ENCODE measurements at regions not wholly inside any gene's neighbourhood (a gene's known extent, or its start where the extent isn't known, plus 50 kb on each side); places are given as distances from the start of the nearest gene placed in this dataset.

- TF ChIP-seq CTCF (IDR thresholded peaks at IDR 0.05; ENCODE audit: extremely low read depth, missing control alignments): no peak
- DNase-seq (ENCODE audit: low spot score): no peak
Measured at GRCh38 chr2:4745056-4745991, 946.9 kb upstream of the SOX11 start.

GRCh38 chr2:4753721-4754120, 938.5 kb upstream of the SOX11 start:
- no peak for DNase-seq (ENCODE audit: low spot score)
- no peak for TF ChIP-seq CTCF (IDR thresholded peaks at IDR 0.05; ENCODE audit: extremely low read depth, missing control alignments)

GRCh38 chr2:4762951-4763376, 929.2 kb upstream of the SOX11 start:
- DNase-seq (ENCODE audit: low spot score): no peak
- no peak for TF ChIP-seq CTCF (IDR thresholded peaks at IDR 0.05; ENCODE audit: extremely low read depth, missing control alignments)

GRCh38 chr2:4765787-4766530, 926.2 kb upstream of the SOX11 start:
- no peak for TF ChIP-seq CTCF (IDR thresholded peaks at IDR 0.05; ENCODE audit: extremely low read depth, missing control alignments)
- no peak for DNase-seq (ENCODE audit: low spot score)

GRCh38 chr2:4775668-4776067, 916.5 kb upstream of the SOX11 start:
- DNase-seq (ENCODE audit: low spot score): no peak
- TF ChIP-seq CTCF (IDR thresholded peaks at IDR 0.05; ENCODE audit: extremely low read depth, missing control alignments): no peak

GRCh38 chr2:4780679-4781078, 911.5 kb upstream of the SOX11 start:
- no peak for DNase-seq (ENCODE audit: low spot score)
- no peak for TF ChIP-seq CTCF (IDR thresholded peaks at IDR 0.05; ENCODE audit: extremely low read depth, missing control alignments)

- no peak for TF ChIP-seq CTCF (IDR thresholded peaks at IDR 0.05; ENCODE audit: extremely low read depth, missing control alignments)
- no peak for DNase-seq (ENCODE audit: low spot score)
Measured at GRCh38 chr2:4782647-4783046, 909.5 kb upstream of the SOX11 start.

All from GM20000 (cell line).